H9 (cell line): ENCODE measurements at regions not wholly inside any gene's neighbourhood (a gene's known extent, or its start where the extent isn't known, plus 50 kb on each side); places are given as distances from the start of the nearest gene placed in this dataset.

Source experiments
- DNase-seq: peaks from one replicate; pipeline ENCODE4 v3.0.0-alpha.2; 2017
- H2AFZ ChIP-seq: one replicate; pipeline ENCODE4 v1.6.1; 2013; ENCODE audit warnings: mild to moderate bottlenecking, low read length, control low read depth, moderate library complexity
- H2AK5ac ChIP-seq: 2 replicates; pipeline ENCODE4 v1.6.1; 2013; ENCODE audit warnings: low read length, control low read depth, mixed read lengths; ENCODE audit not compliant: insufficient read length
- H2BK120ac ChIP-seq: one replicate; pipeline ENCODE4 v1.6.1; 2013; ENCODE audit warnings: low read depth, mild to moderate bottlenecking, low read length, control low read depth, inconsistent platforms; ENCODE audit not compliant: poor library complexity, severe bottlenecking
- H2BK12ac ChIP-seq: 2 replicates; pipeline ENCODE4 v1.6.1; 2013; ENCODE audit warnings: low read length, control low read depth, mixed read lengths, low read depth; ENCODE audit not compliant: insufficient read length
- H2BK15ac ChIP-seq: 2 replicates; pipeline ENCODE4 v1.6.1; 2013; ENCODE audit warnings: low read depth, low read length, control low read depth
- H2BK20ac ChIP-seq: one replicate; pipeline ENCODE4 v1.6.1; 2013; ENCODE audit warnings: low read depth, mild to moderate bottlenecking, low read length, control low read depth, inconsistent platforms; ENCODE audit not compliant: poor library complexity, severe bottlenecking
- H2BK5ac ChIP-seq: 2 replicates; pipeline ENCODE4 v1.6.1; 2013; ENCODE audit warnings: low read length, control low read depth, mixed read lengths; ENCODE audit not compliant: insufficient read length
- H3K14ac ChIP-seq: 2 replicates; pipeline ENCODE4 v1.6.1; 2013; ENCODE audit warnings: low read length, control low read depth; ENCODE audit not compliant: insufficient read depth
- H3K18ac ChIP-seq: 2 replicates; pipeline ENCODE4 v1.6.1; 2013; ENCODE audit warnings: low read depth, mild to moderate bottlenecking, mixed read lengths, low read length, control low read depth; ENCODE audit not compliant: insufficient read length
- H3K23ac ChIP-seq: 2 replicates; pipeline ENCODE4 v1.6.1; 2013; ENCODE audit warnings: low read length, control low read depth, mixed read lengths, low read depth; ENCODE audit not compliant: insufficient read length
- H3K23me2 ChIP-seq: 2 replicates; pipeline ENCODE4 v1.6.1; 2013; ENCODE audit warnings: low read depth, mild to moderate bottlenecking, mixed read lengths, low read length, control low read depth; ENCODE audit not compliant: insufficient read length, poor library complexity, severe bottlenecking
- H3K27ac ChIP-seq: 2 replicates; pipeline ENCODE4 v1.5.1; 2013; ENCODE audit warnings: low read length, control low read depth, mixed read lengths, low read depth; ENCODE audit not compliant: insufficient read length
- H3K27me3 ChIP-seq: 2 replicates; pipeline ENCODE4 v1.6.1; 2013; ENCODE audit warnings: low read length, control low read depth, inconsistent platforms; ENCODE audit not compliant: insufficient read depth
- H3K4ac ChIP-seq: 2 replicates; pipeline ENCODE4 v1.6.1; 2013; ENCODE audit warnings: low read depth, mild to moderate bottlenecking, control low read depth, inconsistent platforms, low read length, moderate library complexity
- H3K4me1 ChIP-seq: 2 replicates; pipeline ENCODE4 v1.6.1; 2013; ENCODE audit warnings: low read length, control low read depth, inconsistent platforms; ENCODE audit not compliant: insufficient read depth
- H3K4me2 ChIP-seq: 2 replicates; pipeline ENCODE4 v1.6.1; 2013; ENCODE audit warnings: low read length, control low read depth, mixed read lengths; ENCODE audit not compliant: insufficient read length, insufficient read depth
- H3K56ac ChIP-seq: 2 replicates; pipeline ENCODE4 v1.6.1; 2013; ENCODE audit warnings: low read depth, mild to moderate bottlenecking, mixed read lengths, low read length, control low read depth; ENCODE audit not compliant: insufficient read length
- H3K79me1 ChIP-seq: 2 replicates; pipeline ENCODE4 v1.6.1; 2013; ENCODE audit warnings: low read depth, mild to moderate bottlenecking, moderate library complexity, low read length, control low read depth, inconsistent platforms; ENCODE audit not compliant: insufficient read depth, poor library complexity, severe bottlenecking
- H3K79me2 ChIP-seq: 2 replicates; pipeline ENCODE4 v1.6.1; 2013; ENCODE audit warnings: low read length, control low read depth, inconsistent platforms; ENCODE audit not compliant: insufficient read depth
- H3K9ac ChIP-seq: 2 replicates; pipeline ENCODE4 v1.6.1; 2013; ENCODE audit warnings: low read length, control low read depth, mixed read lengths; ENCODE audit not compliant: insufficient read length; ENCODE audit errors: extremely low read depth
- H3K9me3 ChIP-seq: one replicate; pipeline ENCODE4 v1.6.1; 2013; ENCODE audit warnings: low read depth, low read length, inconsistent platforms; ENCODE audit not compliant: control insufficient read depth
- H3T11ph ChIP-seq: one replicate; pipeline ENCODE4 v1.6.1; 2013; ENCODE audit warnings: mild to moderate bottlenecking, low read length, control low read depth, inconsistent platforms
- H4K20me1 ChIP-seq: one replicate; pipeline ENCODE4 v1.6.1; 2013; ENCODE audit not compliant: control insufficient read depth, insufficient read length, insufficient read depth
- H4K5ac ChIP-seq: 2 replicates; pipeline ENCODE4 v1.6.1; 2013; ENCODE audit warnings: low read depth, mild to moderate bottlenecking, mixed read lengths, low read length, control low read depth; ENCODE audit not compliant: insufficient read length
- H4K8ac ChIP-seq: replicated peaks from 2 replicates; pipeline ENCODE4 v1.6.1; 2013; ENCODE audit warnings: low read length, control low read depth, mixed read lengths, low read depth; ENCODE audit not compliant: insufficient read length
- H4K91ac ChIP-seq: 2 replicates; pipeline ENCODE4 v1.6.1; 2013; ENCODE audit warnings: low read depth, mild to moderate bottlenecking, moderate library complexity, mixed read lengths, low read length, control low read depth; ENCODE audit not compliant: insufficient read length
- H3K27ac Mint-ChIP-seq, 3 experiments: 2 replicates in 2 of 3; 3 replicates in 1 of 3; pipeline ENCODE4 v1.8.0; 2020 to 2021; ENCODE audit warnings: mixed read lengths in 3 of 3, mild to moderate bottlenecking in 1 of 3, moderate library complexity in 1 of 3
- H3K27me3 Mint-ChIP-seq: 2 replicates; pipeline ENCODE4 v1.8.0; 2021; ENCODE audit warnings: low read depth, mild to moderate bottlenecking, moderate library complexity, mixed read lengths
- H3K36me3 Mint-ChIP-seq, 3 experiments: 2 replicates in 2 of 3; 3 replicates in 1 of 3; pipeline ENCODE4 v1.8.0; 2020 to 2021; ENCODE audit warnings: low read depth in 3 of 3, mixed read lengths in 3 of 3; ENCODE audit not compliant: insufficient read depth in 1 of 3
- H3K4me1 Mint-ChIP-seq, 2 experiments: 2 replicates each; pipeline ENCODE4 v1.8.0; 2020; ENCODE audit warnings: mixed read lengths in 2 of 2
- H3K4me3 Mint-ChIP-seq, 2 experiments: 2 replicates in 1 of 2; 3 replicates in 1 of 2; pipeline ENCODE4 v1.8.0; 2020 to 2021; ENCODE audit warnings: mild to moderate bottlenecking in 2 of 2, mixed read lengths in 2 of 2, moderate library complexity in 1 of 2
- H3K9me3 Mint-ChIP-seq, 2 experiments: 2 replicates in 1 of 2; 3 replicates in 1 of 2; pipeline ENCODE4 v1.8.0; 2020; ENCODE audit warnings: mild to moderate bottlenecking in 2 of 2, mixed read lengths in 2 of 2, moderate library complexity in 1 of 2
- CTCF ChIP-seq: fragments of 200-600 bp; sonication (generic); conservative IDR thresholded peaks from 3 replicates; pipeline ENCODE4 v1.8.0; 2021; ENCODE audit warnings: antibody characterized with exemption, mild to moderate bottlenecking
- WGBS: extraction: QIAGEN DNeasy Blood & Tissue Kit; methylation state at CpG from one replicate; pipeline ENCODE4 v1.1.7; 2013; ENCODE audit warnings: missing lambda C conversion rate, low lambda C conversion rate, mixed read lengths; ENCODE audit not compliant: insufficient read length; ENCODE audit errors: extremely low coverage; 5-methylcytosine and 5-hydroxymethylcytosine counted together

DNA sequence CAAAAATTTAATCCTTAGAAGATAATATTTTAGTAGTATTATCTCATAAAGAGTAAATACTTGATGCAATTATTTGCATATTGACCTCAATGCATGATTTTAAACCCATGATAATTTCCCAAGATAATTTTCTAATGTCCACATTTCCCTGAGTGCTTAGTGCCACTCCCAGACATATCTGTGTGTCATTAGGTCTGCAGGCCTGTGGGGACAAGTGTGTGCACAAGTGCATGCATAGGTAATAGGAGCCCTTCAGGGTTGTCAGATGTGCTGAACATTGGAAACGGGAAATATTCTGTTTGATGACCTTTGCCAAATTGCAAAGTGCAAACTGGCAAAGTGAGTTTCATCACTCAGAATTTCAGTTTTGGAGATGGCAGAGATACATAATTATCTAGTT, 369.9 kb downstream of the KLF5 start:
- no CpG with 5 or more reads among the region's 1 CpG for whole genome bisulfite sequencing
- no peak overlapping the region for H2BK120ac ChIP-seq
- H3K27me3 Mint-ChIP-seq: no peaks in the 10 kb centered on the region
- no peak overlapping the region for H3K9ac ChIP-seq
- no peak overlapping the region for H3K18ac ChIP-seq
- H3K14ac ChIP-seq: no peak overlapping the region
- no peak overlapping the region for H3K27ac Mint-ChIP-seq
- H2AFZ ChIP-seq: no peak overlapping the region
- H3T11ph ChIP-seq: no peak overlapping the region
- no peak overlapping the region for H3K23ac ChIP-seq
- H2BK20ac ChIP-seq: no peak overlapping the region
- no peaks in the 10 kb centered on the region for H3K79me2 ChIP-seq
- no peaks in the 10 kb centered on the region for H3K4me1 Mint-ChIP-seq
- H2BK12ac ChIP-seq: no peak overlapping the region
- H3K79me1 ChIP-seq: no peaks in the 10 kb centered on the region
- no peaks in the 10 kb centered on the region for H4K20me1 ChIP-seq
- H2BK15ac ChIP-seq: no peak overlapping the region
- H3K27ac ChIP-seq: no peak overlapping the region
- no peak for TF ChIP-seq CTCF
- no peak overlapping the region for H4K91ac ChIP-seq
- no peaks in the 10 kb centered on the region for H3K23me2 ChIP-seq
- no peak overlapping the region for H3K4me2 ChIP-seq
- H3K27me3 ChIP-seq: no peaks in the 10 kb centered on the region
- H3K4me1 ChIP-seq: no peaks in the 10 kb centered on the region
- H3K4me3 Mint-ChIP-seq: no peak overlapping the region
- H2AK5ac ChIP-seq: no peak overlapping the region
- no peak for DNase-seq
- no peak overlapping the region for H3K4ac ChIP-seq
- no peaks in the 10 kb centered on the region for H3K9me3 Mint-ChIP-seq
- H4K5ac ChIP-seq: no peak overlapping the region
- no peak overlapping the region for H3K56ac ChIP-seq
- H2BK5ac ChIP-seq: no peak overlapping the region
- H4K8ac ChIP-seq: no peak overlapping the region
- H3K36me3 Mint-ChIP-seq: no peaks in the 10 kb centered on the region
- H3K9me3 ChIP-seq: no peaks in the 10 kb centered on the region
